Muscle layer of colon (tissue), 2 donors: ENCODE measurements at regions not wholly inside any gene's neighbourhood (a gene's known extent, or its start where the extent isn't known, plus 50 kb on each side); places are given as distances from the start of the nearest gene placed in this dataset.
"Not testable (repeated sequence)": the region's sequence is repeated elsewhere in the genome, so short reads cannot be mapped to it uniquely, and the experiment has no call there.

Experiments
- H3K27ac ChIP-seq: one replicate; pipeline ENCODE4 v1.7.0; 2013; ENCODE audit warnings: low read depth, mild to moderate bottlenecking, low read length, moderate library complexity
- H3K27me3 ChIP-seq, 2 donors: one replicate each; pipeline ENCODE4 v1.7.0; 2013; ENCODE audit warnings: low read length in 2 of 2, mild to moderate bottlenecking in 2 of 2; ENCODE audit not compliant: insufficient read depth in 2 of 2, control insufficient read depth in 1 of 2
- H3K36me3 ChIP-seq: one replicate; pipeline ENCODE4 v1.7.0; 2013; ENCODE audit warnings: mild to moderate bottlenecking, low read length; ENCODE audit not compliant: insufficient read depth
- H3K4me1 ChIP-seq: one replicate; pipeline ENCODE4 v1.7.0; 2013; ENCODE audit warnings: mild to moderate bottlenecking, low read length; ENCODE audit not compliant: insufficient read depth
- H3K4me3 ChIP-seq, 2 donors: one replicate each; pipeline ENCODE4 v1.7.0; 2013; ENCODE audit warnings: low read length in 2 of 2, low read depth in 1 of 2, mild to moderate bottlenecking in 1 of 2, moderate library complexity in 1 of 2
- H3K9ac ChIP-seq: one replicate; pipeline ENCODE4 v1.7.0; 2013; ENCODE audit warnings: low read length
- H3K9me3 ChIP-seq: one replicate; pipeline ENCODE4 v1.7.0; 2013; ENCODE audit warnings: mild to moderate bottlenecking, low read length
- donor health status: abdominal sarcoma.
- donor health status: Adenocarcinoma of cecum.

GRCh38 chr4:127448986-127449385 is 183.8 kb upstream of the INTU start:
- H3K9ac ChIP-seq, result no peak overlapping the region
- peaks cover 8% of the 10 kb centered on the region for H3K4me1 ChIP-seq
- H3K27ac ChIP-seq, result no peak overlapping the region
- H3K9me3 ChIP-seq, result no peaks in the 10 kb centered on the region
- no peaks in the 10 kb centered on the region for H3K36me3 ChIP-seq
- H3K4me3 ChIP-seq, result no peak overlapping the region
- H3K27me3 ChIP-seq, result no peaks in the 10 kb centered on the region

DNA sequence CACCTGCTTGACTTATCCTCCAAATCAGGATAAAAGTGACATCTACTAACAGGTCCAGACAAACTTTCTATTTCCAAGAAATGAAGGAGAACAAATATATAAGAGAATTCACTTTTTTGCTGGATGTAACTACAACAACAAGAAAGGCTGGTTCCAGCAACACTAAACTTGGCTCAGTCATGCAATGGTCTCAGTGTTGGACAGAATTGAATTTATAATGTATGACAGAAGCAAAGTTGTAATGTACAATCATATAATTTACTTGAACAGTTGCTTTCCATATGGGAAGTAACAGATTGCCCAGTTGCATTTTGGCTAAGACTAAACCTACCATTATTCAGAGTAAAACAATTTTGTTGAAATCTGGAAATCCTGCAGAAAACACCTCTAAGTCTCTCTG is 183.3 kb upstream of the INTU start:
- no peaks in the 10 kb centered on the region for H3K36me3 ChIP-seq
- no peaks in the 10 kb centered on the region for H3K9me3 ChIP-seq
- no peak overlapping the region for H3K9ac ChIP-seq
- H3K27ac ChIP-seq, result no peak overlapping the region
- H3K27me3 ChIP-seq, result no peaks in the 10 kb centered on the region
- no peak overlapping the region for H3K4me3 ChIP-seq
- peaks cover 8% of the 10 kb centered on the region for H3K4me1 ChIP-seq

GRCh38 chr4:127450276-127450675 is 182.5 kb upstream of the INTU start:
- Histone ChIP-seq H3K4me3 (no peak overlapping the region), H3K27me3 (no peaks in the 10 kb centered on the region), H3K27ac (no peak overlapping the region), H3K9ac (no peak overlapping the region), H3K36me3 (no peaks in the 10 kb centered on the region), H3K4me1 (peaks cover 7% of the 10 kb centered on the region), H3K9me3 (no peaks in the 10 kb centered on the region)

- Histone ChIP-seq H3K4me3 (no peak overlapping the region), H3K27ac (no peak overlapping the region), H3K27me3 (no peaks in the 10 kb centered on the region), H3K9ac (no peak overlapping the region), H3K36me3 (no peaks in the 10 kb centered on the region), H3K9me3 (no peaks in the 10 kb centered on the region), H3K4me1 (no peaks in the 10 kb centered on the region)
Measured at GRCh38 chr4:127463883-127464282, 168.9 kb upstream of the INTU start.

- no peak overlapping the region for H3K27ac ChIP-seq
- H3K4me3 ChIP-seq, result no peak overlapping the region
- H3K9me3 ChIP-seq, result no peaks in the 10 kb centered on the region
- no peaks in the 10 kb centered on the region for H3K4me1 ChIP-seq
- H3K9ac ChIP-seq, result no peak overlapping the region
- H3K27me3 ChIP-seq, result no peaks in the 10 kb centered on the region
- H3K36me3 ChIP-seq, result no peaks in the 10 kb centered on the region
Measured at GRCh38 chr4:127469542-127469941, 163.2 kb upstream of the INTU start.

- Histone ChIP-seq H3K9ac (no peak overlapping the region), H3K4me3 (no peak overlapping the region), H3K36me3 (no peaks in the 10 kb centered on the region), H3K4me1 (no peaks in the 10 kb centered on the region), H3K27me3 (no peaks in the 10 kb centered on the region), H3K9me3 (no peaks in the 10 kb centered on the region), H3K27ac (no peak overlapping the region)
Measured at GRCh38 chr4:127469959-127470809, 162.6 kb upstream of the INTU start.

- not testable (repeated sequence) for H3K9ac ChIP-seq, H3K4me1 ChIP-seq, H3K27ac ChIP-seq, H3K27me3 ChIP-seq, H3K4me3 ChIP-seq, H3K9me3 ChIP-seq, H3K36me3 ChIP-seq
Measured at GRCh38 chr4:127478271-127478670, 154.5 kb upstream of the INTU start.

DNA sequence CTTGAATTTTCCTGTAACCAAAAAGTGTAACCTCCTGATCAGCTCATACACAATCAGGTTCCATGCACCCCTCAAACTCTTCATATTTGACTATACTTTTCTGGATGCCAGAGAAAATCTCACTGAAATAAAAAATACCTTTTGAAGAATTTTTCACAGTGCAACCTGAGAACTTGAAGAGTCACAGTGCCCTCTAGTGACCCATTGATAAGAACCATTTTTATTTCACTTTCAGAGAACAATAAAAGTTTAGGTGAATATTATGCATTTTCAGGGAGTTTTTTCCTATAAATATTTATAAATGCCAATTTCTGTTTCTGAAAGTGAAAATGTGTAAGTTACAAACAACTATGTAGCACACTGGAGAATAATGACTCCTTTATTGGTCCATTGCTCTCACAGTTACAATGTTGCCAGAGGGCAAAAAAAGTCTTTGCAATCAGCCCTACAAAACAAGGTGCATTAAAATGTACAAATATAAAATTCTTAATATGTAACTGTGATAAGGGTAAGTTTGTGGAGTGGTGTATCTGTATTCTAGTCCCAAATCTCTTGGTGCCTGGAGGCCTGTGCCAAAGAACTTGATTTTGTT is 153.6 kb upstream of the INTU start:
- Histone ChIP-seq H3K4me3 (no peak overlapping the region), H3K4me1 (no peaks in the 10 kb centered on the region), H3K36me3 (no peaks in the 10 kb centered on the region), H3K9ac (no peak overlapping the region), H3K9me3 (no peaks in the 10 kb centered on the region), H3K27ac (no peak overlapping the region), H3K27me3 (no peaks in the 10 kb centered on the region)

- no peaks in the 10 kb centered on the region for H3K4me1 ChIP-seq
- no peaks in the 10 kb centered on the region for H3K36me3 ChIP-seq
- H3K27ac ChIP-seq, result no peak overlapping the region
- no peaks in the 10 kb centered on the region for H3K27me3 ChIP-seq
- no peak overlapping the region for H3K9ac ChIP-seq
- H3K4me3 ChIP-seq, result no peak overlapping the region
- no peaks in the 10 kb centered on the region for H3K9me3 ChIP-seq
Measured at GRCh38 chr4:127482049-127482448, 150.7 kb upstream of the INTU start.

GRCh38 chr4:127484117-127484516 is 148.6 kb upstream of the INTU start:
- no peaks in the 10 kb centered on the region for H3K4me1 ChIP-seq
- no peaks in the 10 kb centered on the region for H3K27me3 ChIP-seq
- no peak overlapping the region for H3K9ac ChIP-seq
- H3K27ac ChIP-seq, result no peak overlapping the region
- H3K36me3 ChIP-seq, result no peaks in the 10 kb centered on the region
- no peaks in the 10 kb centered on the region for H3K9me3 ChIP-seq
- H3K4me3 ChIP-seq, result no peak overlapping the region

GRCh38 chr4:127486248-127486647 is 146.5 kb upstream of the INTU start:
- H3K9me3 ChIP-seq, result no peaks in the 10 kb centered on the region
- H3K4me3 ChIP-seq, result no peak overlapping the region
- H3K9ac ChIP-seq, result no peak overlapping the region
- H3K36me3 ChIP-seq, result no peaks in the 10 kb centered on the region
- no peak overlapping the region for H3K27ac ChIP-seq
- no peaks in the 10 kb centered on the region for H3K27me3 ChIP-seq
- no peaks in the 10 kb centered on the region for H3K4me1 ChIP-seq

- no peaks in the 10 kb centered on the region for H3K27me3 ChIP-seq
Measured at GRCh38 chr4:127491571-127491970, 141.2 kb upstream of the INTU start.

More at GRCh38 chr4:127491571-127491970, 141.2 kb upstream of the INTU start:
- Histone ChIP-seq H3K4me3 (no peak overlapping the region), H3K27ac (no peak overlapping the region), H3K4me1 (no peaks in the 10 kb centered on the region), H3K9ac (no peak overlapping the region), H3K9me3 (no peaks in the 10 kb centered on the region), H3K36me3 (no peaks in the 10 kb centered on the region)
